Suprapubic skin (tissue), 4 donors: ENCODE measurements at regions not wholly inside any gene's neighbourhood (a gene's known extent, or its start where the extent isn't known, plus 50 kb on each side); places are given as distances from the start of the nearest gene placed in this dataset.

ENCODE experiments used
- CTCF ChIP-seq, 2 donors: fragments of 200-600 bp in 1 of 2; fragments of 450-650 bp in 1 of 2; sonication (generic) in 1 of 2; IDR thresholded peaks; one replicate each; pipeline ENCODE4 v1.5.1; 2016 to 2019; ENCODE audit warnings: antibody characterized with exemption in 2 of 2, mild to moderate bottlenecking in 1 of 2, moderate library complexity in 1 of 2
- EP300 ChIP-seq: sonication (generic); formaldehyde crosslinking; IDR thresholded peaks from one replicate; pipeline ENCODE4 v1.6.1; 2017; ENCODE audit warnings: antibody characterized with exemption
- POLR2A ChIP-seq, 2 donors: fragments of 450-650 bp; IDR thresholded peaks; one replicate each; pipeline ENCODE4 v1.6.1; 2017; ENCODE audit warnings: antibody characterized with exemption in 2 of 2, mild to moderate bottlenecking in 2 of 2, moderate library complexity in 2 of 2
- POLR2AphosphoS5 ChIP-seq, 3 donors: sonication (generic); formaldehyde crosslinking; IDR thresholded peaks; one replicate each; pipeline ENCODE4 v1.6.1; 2017; ENCODE audit warnings: antibody characterized with exemption in 3 of 3

- no peak for TF ChIP-seq CTCF (IDR thresholded peaks at IDR 0.05)
- peak in 1 of 3 donors; percentile 27 for TF ChIP-seq POLR2AphosphoS5 (IDR thresholded peaks at IDR 0.05)
- no peak for TF ChIP-seq POLR2A (IDR thresholded peaks at IDR 0.05)
- no peak for TF ChIP-seq EP300
Measured at GRCh38 chr1:234893725-234894630, 234.7 kb downstream of the TOMM20 start.
